NT2/D1 (cell line): ENCODE measurements at regions not wholly inside any gene's neighbourhood (a gene's known extent, or its start where the extent isn't known, plus 50 kb on each side); places are given as distances from the start of the nearest gene placed in this dataset.

Experiments used
- YY1 ChIP-seq: IDR thresholded peaks from 2 replicates; pipeline ENCODE4 v1.6.1; 2011; ENCODE audit not compliant: insufficient read length, insufficient read depth
- ZNF274 ChIP-seq: IDR thresholded peaks from 2 replicates; pipeline ENCODE4 v1.6.1; 2011; ENCODE audit warnings: mild to moderate bottlenecking, low read depth, low read length

DNA sequence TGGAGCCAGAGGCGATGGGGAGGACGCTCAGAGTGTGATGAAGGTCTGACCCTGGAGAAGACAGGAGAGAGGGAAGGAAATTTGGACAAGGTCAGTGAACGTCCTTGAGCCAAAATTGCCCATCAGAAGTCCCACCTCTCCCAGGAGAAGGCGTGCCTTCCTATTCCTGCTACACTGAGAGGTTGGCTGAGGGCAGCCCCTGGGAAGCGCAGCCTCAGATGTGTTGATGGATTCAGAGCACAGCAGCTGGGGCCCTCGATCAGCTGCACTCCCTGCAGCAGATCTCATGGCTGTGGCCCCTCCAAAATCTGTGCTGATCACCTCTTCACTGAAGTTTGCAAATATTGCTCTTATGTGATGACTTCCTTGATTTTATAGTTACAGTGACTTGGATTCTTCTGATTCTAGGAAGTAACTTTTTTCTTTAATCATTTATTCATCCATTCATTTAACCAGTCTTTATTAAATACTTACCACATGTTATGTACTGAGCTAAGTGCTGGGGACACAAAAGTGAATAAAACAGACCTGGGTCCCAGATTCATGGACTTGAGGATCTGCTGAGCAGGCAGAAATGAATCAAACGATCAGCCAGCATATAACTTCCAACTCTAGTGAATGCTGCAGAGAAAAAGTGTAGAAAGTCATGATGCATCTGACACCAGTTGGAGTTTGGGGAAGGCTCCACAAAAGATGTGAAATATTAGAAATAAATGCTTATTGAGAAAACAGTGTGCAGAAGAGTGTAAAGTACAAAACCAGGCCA lies 69.6 kb upstream of the ARMC2 start:
- TF ChIP-seq ZNF274 (no peak), YY1 (no peak)
